Sciatic nerve (tissue), 2 donors: ENCODE measurements at regions not wholly inside any gene's neighbourhood (a gene's known extent, or its start where the extent isn't known, plus 50 kb on each side); places are given as distances from the start of the nearest gene placed in this dataset.

Source experiments
- ATAC-seq: fragments of 200-7000 bp; cut with Tn5 transposase; one replicate; pipeline ENCODE4 v1.9.1; 2020; ENCODE audit warnings: mild to moderate bottlenecking, moderate library complexity
- DNase-seq: peaks from one replicate; pipeline ENCODE4 v3.0.0-alpha.2; 2020; ENCODE audit warnings: low spot score
- intact Hi-C: fragments of 100-400 bp; cut with DNase I; formaldehyde crosslinking; loops from one replicate; pipeline ENCODE4 v1.14.2; 2022
- donor health status: DM: no; HTN: no; CAD: no.
- donor health status: DM: no; HTN: no; CAD: no.

DNA sequence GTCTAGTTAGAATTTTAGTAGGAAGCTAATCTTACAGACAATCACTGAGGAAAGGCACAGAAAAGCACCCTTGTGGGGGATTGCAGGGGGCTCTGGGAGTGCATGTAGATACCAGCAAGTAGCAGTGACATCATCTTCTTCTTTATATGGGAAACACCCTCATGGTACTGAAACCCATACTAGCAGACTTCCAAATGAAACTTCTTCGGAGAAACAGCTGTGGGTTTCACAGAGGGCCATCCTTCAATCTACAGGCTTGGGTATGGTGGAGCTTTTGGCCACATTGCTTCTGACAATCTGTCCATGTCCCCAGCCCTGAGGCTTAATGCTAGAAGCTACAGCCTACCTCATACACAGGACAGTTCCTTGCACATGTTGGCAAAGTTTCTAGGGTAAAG is 165.2 kb upstream of the NFIB start:
- no peak for DNase-seq
- intact Hi-C loops, result no loop called here
- no peak for ATAC-seq

DNA sequence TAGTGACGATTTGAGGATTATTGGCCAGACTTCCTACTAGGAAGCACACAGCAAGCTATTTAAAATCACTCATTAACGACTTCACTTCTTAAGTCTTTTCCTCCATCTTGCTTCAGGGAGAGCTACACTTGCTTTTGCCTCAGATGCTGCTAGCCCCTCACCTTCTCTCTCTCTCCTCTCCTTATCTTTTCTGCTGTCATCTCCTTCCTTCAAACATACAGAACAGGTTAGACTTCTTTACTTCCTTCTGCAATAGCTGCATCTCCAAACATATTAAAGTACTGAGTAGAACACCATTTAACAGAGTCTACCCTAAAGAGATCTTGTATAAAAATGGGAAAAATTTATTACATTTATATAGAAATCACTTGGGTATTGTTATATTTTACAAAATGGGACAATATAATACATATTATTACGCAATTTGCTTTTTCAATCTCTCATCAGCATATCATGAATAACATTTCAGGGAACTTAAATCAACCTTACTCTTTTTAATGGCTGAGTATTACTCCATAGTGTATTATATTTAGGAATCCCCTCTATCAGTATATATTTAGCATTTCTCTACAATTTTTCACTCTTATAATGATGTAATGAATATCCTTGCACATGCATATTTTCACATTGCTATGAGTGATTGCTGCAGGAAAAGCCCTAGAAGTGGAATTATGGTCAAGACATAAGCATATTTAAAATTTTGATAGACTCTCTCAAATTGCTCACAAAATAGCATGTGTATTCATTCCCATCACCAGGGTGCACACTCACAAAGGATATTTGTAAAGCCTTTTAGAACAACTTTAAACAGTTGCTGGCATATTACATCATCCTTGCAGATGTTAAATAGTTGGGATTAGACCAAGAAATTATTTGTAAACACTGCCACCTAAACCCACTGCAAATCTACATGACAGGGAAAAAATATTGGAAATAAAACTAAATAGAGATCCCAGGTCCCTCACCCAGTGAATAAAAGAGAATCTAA is 164.5 kb upstream of the NFIB start:
- intact Hi-C loops, result no loop called here
- DNase-seq, result no peak
- ATAC-seq, result peak; percentile 61

DNA sequence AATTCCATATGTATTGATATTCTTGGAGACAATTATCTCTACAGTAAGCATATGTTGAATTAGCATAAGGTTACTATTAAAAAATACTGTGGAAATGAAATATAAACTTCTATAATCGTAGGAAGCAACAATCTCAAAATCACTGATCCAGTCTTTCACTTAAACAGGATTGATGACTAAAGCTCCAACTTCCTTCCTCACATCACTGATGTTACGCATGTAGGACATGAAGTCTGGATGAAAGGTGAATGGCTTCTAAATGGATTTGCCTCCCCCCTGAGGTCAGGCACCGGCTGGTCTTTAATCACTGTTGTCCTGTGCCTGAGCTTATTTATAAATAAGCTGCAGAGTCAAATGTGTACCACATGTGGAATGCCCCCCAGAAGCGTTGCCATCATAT is 157.1 kb upstream of the NFIB start:
- intact Hi-C loops, result no loop called here
- DNase-seq (no peak), ATAC-seq (no peak)

DNA sequence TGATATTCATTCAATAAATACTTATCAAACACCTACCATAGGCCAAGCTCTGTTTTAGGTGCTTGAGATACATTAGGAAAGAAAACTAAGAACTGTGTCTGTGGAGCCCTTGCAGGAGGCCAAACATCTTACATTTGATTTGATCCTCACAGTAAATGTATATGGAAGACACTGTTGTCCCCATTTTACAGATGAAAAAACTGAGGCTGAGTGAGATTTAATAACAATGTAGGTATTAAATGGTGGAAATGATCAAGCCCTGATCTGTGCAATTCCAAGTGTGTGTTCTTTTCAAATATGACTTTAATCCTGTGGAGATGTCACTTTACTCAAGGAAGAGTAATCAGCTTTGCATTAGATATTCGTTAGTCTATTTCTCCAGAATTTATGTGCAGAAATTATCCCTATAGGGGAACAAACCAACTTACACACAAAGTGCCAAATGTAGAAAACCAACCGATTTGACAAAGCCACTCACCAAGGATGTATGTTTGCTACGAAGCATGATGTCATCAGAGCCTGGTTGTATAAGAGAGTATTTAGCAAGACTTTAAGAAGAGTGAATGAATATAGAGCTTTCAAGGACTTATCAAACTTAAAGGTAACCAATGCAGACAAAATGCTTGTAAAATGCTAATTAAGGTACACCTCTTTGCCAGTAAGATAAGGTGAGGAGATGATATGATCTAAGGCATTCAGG is 153.9 kb upstream of the NFIB start:
- no peak for DNase-seq
- no peak for ATAC-seq
- intact Hi-C loops, result no loop called here

DNA sequence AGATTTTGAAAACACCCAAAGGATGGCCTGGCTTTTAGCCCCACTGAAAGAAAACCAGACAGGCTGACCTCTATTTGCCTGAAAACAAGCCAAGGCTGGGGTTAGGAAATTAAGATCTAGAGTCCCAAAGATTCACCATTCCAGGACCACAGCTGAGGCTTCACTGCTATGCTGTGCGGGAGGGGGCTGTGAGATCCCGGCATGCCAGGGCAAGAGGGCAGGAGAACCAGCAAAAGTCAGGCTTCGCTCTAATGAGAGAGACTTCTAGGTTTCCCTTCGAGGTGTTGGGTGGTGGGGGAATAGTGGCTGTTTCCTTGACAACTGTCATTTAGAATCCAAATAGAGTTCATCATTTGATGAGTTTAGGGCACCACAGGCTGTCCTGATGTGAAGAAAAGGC is 152.9 kb upstream of the NFIB start:
- DNase-seq (no peak), ATAC-seq (no peak)
- intact Hi-C loops, result no loop called here

DNA sequence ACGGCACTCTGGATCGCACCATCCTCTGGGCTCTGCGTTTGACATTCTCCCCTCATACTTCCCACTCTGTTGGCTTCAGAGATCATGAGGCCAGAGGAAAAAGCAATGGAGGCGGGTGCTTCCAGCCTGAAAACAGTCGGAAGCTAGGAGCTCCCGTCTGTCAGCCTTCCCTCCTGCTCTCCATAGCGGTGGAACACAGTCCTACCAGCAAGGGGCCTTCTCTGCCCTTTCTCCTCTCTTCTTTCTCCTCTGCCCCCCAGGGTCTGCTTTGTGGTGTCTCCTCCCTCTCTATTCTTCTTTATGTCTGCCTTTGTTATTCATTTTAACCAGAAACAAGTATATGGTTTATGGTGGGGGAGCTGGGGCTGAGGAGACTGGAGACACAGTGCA is 152.5 kb upstream of the NFIB start:
- intact Hi-C loops, result no loop called here
- DNase-seq (no peak), ATAC-seq (peak; percentile 18)

DNA sequence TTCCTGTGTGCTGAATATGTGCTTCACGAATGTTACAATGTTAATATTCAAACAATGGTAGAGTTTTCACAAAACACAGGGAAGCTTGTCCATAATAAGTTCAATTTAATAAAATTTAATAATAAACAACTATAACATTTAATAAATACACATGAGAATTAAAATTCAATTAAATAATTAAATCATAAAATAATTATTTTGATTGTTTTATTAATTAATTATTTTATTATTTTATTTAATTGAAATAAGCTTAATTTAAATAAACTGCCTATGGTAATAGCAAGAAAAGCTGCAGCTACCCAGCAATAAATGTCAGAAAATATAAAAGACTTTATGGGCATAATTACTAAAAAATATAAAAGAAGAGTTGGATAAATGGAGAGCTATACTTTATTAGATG is 149.0 kb upstream of the NFIB start:
- ATAC-seq, result no peak
- intact Hi-C loops, result no loop called here
- no peak for DNase-seq

DNA sequence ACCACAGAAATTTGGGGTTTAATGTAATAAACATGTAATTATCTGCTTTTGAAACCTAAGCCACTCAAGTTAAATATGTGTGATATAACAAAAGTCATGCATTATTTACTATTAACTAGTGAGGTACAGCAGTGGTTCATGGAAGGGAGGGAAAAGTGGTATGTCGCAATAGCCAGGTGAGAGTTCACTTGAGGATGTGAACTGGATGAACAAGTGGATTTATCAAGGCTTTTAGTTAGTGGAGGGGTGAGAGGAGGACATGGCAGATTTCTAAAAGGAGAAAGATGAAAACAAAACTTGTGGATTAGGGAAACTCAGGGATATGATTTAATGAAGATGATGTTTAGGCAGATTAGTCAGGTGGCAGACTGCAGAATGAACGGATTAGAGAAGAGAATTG is 141.3 kb upstream of the NFIB start:
- DNase-seq (no peak), ATAC-seq (no peak)
- intact Hi-C loops, result no loop called here

DNA sequence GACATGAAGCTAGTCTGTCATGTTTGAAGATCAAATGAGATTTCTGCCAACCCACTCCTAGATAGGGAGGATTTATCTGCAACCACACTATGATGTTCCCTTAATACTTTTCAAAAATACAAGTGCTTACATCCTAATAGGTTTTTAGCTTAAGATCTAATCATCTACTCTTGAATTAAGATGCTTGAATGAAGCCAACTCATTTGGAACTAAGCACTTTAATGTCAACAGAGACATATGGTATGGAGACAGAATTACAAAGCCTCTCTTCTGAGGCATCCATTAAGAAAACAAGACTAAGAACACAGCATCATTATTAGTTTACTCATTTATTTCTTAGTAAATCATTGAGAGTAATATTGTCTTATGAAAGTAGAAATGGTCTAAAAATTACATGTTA is 139.3 kb upstream of the NFIB start:
- no peak for ATAC-seq
- DNase-seq, result no peak
- intact Hi-C loops, result no loop called here

DNA sequence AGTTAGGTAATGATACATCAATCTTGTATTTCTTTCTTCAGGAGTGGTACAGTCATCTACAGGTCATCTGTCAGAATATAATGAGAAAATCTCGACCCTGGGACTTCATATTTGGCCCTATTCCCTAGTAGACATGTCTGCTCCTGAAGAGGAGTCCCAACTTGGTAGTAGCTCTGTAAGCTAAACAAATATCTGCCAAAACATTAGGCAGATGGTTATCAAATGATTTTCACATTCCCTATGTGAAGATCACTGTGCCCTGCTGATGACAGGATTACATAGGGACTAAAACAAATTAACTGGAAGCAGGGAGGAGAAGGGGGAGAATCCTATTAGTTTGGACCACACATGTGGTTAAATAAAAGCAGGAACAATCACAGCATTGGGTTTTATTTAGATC is 138.6 kb upstream of the NFIB start:
- intact Hi-C loops, result no loop called here
- DNase-seq (no peak), ATAC-seq (no peak)

DNA sequence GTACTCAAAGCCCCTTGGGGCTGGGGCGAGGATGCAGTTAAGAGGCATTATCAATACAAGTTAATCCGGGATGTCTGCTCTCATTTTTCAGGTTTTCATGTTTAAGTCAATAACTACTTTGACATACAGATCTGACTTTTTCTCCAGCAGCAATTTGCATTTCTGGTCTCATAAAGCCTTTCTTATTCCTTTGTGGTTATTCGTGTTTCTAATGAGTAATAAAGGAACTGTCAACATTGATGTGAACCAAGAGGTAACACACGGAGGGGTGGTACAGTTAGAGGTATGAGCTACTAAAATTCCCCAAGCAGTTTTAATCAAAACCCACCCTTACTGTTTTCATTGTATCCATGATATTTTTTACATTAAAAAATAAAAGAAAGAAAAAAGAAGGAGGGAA is 138.0 kb upstream of the NFIB start:
- no peak for ATAC-seq
- intact Hi-C loops, result no loop called here

DNA sequence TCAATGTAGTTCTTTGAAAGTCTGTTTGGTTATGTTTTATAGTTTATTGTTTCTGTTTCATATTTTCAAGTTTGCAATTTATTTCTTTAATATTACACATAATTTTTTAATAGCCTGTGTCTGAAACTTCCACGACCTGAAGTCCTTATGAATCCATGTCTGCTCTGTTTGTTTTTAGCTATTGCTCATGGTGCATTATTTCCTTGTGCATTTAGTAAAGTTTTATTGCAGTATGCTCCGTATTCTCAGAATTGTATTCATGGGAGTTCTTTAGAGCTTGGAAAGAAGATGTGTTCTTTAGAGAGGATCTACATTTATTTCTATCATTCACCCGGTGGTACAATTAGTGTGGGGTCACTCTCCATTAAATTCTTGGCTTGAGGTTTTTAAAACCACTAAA is 133.2 kb upstream of the NFIB start:
- intact Hi-C loops, result no loop called here
- no peak for ATAC-seq

More for the DNA sequence above, 138.0 kb upstream of the NFIB start:
- DNase-seq, result no peak

DNA sequence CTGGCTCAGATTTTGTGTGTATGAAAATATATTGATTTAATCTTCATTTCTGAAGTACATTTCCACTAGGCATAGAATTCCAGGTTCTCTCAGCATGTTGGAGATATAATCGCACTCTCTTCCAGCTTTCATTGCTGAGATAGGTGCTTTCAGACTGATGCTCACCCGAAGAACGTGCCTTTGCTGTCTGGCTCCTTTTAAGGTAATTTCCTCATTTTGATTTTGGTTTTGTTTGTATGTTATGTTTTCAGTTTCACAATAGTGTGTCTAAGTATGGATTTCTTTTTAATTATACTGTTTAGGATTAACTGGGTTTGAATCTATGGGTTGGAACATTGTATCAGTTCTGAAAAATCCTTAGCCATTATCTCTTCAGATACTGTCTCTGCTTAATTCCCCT is 132.0 kb upstream of the NFIB start:
- intact Hi-C loops, result no loop called here
- DNase-seq (no peak), ATAC-seq (no peak)

More for the DNA sequence above, 133.2 kb upstream of the NFIB start:
- no peak for DNase-seq

DNA sequence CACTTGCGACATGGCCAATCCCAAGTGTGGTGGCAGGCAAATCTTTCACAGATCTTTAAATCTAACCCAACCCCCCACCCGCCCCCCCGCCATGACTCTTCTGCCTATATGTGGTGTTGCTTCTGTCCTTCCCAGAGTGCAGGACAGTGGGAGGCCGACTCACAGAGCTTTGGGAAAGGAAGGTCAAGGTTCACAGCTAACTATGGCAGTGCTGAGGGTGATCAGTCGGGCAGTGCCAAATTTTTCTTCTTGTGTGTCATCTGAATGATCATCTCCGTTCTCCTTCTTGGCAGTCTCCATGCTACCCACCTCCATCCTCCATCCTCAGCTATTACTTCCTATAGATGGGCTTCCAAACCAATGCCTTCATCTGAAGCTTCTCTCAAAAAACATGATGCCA is 129.0 kb upstream of the NFIB start:
- DNase-seq, result no peak
- ATAC-seq, result no peak
- intact Hi-C loops, result no loop called here

DNA sequence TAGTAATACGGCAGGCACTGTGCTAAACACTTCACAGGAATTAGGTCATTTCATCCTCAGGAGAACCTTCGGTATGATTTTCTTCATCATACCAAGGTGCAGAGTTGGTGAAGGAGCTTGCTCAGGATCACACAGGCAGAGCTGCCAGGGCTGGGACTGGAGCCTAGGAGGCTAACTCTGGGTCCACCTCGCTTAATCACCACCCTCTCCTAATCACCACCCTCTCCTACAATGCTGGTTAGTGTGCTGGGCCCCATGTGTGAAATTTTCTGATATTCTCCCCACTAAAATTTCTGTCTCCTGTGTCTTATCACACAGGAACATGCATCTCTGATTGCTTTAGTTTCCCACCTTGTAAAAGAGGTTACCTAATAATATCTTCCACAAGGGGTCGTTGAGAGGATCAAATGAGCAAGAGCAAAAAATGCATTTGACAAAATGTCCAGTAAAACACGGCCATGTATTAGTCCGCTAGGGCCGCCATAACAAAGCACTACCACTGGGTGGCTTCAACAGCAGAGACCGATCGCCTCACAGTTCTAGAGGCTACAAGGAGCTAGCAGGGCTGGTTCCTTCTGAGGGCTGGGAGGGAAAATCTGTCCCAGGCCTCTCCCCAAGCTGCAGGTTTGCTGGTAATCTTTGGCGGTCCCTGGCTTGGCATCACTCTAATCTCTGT is 128.2 kb upstream of the NFIB start:
- intact Hi-C loops, result no loop called here
- ATAC-seq, result no peak

DNA sequence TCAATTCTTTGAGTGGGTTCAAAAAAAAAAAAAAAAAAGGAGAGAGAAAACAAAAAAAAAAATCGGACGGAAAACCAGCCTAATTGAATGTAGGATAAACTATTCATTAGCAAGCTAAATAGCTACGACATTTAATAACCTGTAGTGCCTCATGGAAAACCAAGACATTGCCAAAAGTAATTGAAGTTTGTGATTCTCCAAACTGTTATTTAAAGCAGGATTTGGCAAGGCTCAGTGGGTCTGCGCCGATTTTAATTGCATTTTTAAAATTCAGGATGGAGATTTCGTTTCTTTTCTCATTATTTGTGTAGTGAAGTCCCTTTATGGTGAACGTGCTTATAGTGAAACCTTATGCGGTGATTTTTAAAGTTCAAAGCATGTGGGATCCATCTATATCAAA is 127.2 kb upstream of the NFIB start:
- ATAC-seq, result no peak
- intact Hi-C loops, result no loop called here
- DNase-seq, result no peak

More for the DNA sequence above, 128.2 kb upstream of the NFIB start:
- no peak for DNase-seq

DNA sequence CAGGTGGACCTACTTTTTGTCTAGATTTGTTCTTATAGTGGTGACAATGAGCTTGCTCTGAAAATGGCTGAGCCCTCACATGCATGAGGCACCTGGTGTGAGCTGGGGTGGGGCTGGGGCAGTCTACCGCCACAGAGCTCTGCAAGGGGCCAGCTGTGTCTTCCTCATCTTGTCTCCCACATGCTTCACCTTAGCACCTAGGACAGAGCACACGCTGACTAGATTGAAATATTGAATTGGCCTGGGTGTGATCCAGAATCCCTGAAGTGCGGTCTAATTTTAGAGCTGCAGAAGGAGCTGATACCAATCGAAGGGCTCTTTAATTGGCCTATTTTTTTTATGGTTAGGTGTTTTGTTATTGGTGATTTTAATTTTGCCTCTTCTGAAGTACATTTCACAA is 126.1 kb upstream of the NFIB start:
- ATAC-seq (no peak), DNase-seq (no peak)
- intact Hi-C loops, result no loop called here

DNA sequence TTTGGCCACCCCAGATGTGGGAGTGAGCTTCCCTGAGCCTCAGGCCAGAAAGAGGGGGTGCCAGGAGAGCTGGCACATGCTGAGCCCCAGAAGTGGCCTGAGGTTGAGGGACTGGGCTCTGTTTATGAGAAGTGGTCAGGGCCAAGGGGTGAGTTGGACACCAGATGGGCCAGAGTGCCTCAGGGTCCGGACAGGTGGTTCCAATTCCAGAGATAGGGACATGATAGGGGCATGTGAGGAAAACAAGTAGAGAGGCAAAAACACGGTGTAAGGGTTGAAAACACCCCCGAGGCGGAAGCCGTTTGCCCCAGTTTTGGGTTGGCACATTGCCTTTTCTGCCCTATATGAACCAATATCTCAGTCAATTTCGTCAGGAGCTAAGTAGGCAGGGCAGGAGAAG is 125.6 kb upstream of the NFIB start:
- DNase-seq (no peak), ATAC-seq (no peak)
- intact Hi-C loops, result no loop called here

DNA sequence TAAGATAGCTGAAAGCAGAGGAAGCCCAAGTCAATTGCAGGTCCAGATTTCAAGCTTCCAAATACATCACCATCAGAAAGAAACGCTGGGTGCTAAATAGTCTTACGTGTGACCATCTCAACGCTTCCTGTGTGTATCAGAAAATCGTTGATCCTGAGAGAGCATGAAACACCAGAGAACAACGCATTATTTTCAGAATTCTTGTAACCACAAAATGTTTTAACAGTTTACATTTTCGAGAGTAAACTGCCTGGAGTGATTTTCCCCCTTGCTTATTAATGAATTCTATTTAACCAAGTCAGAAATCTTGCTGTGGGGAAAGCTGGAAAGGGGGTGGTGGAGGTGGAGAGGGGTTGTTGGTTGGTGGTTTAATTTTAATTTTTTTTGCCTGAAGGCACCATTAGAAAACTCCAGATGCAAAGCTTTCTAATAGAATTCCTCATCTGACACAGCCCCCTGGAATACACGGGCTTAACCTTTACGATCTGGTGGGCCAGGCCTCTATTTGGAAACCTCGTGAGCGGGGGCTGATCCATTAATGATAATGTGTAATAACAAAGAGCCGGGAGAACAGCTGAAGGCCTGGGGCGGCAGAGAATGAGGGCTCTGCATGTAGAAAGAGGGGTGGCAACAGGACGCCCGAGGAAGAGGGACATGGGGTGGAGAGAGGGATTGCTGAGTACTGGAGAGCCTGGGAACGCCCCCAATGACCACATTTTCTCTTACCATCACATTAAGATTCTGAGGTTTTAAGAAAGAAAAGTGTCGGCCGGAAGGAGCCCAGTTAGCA is 124.5 kb upstream of the NFIB start:
- DNase-seq (no peak), ATAC-seq (no peak)
- intact Hi-C loops, result no loop called here
